ENCODE measurements at regions not wholly inside any gene's neighbourhood (a gene's known extent, or its start where the extent isn't known, plus 50 kb on each side); places are given as distances from the start of the nearest gene placed in this dataset.
"Not testable (repeated sequence)": the region's sequence is repeated elsewhere in the genome, so short reads cannot be mapped to it uniquely, and the experiment has no call there.

GRCh38 chr2:90105142-90105541, 1413.7 kb downstream of the RPIA start:
- TF ChIP-seq, protein P1, sequence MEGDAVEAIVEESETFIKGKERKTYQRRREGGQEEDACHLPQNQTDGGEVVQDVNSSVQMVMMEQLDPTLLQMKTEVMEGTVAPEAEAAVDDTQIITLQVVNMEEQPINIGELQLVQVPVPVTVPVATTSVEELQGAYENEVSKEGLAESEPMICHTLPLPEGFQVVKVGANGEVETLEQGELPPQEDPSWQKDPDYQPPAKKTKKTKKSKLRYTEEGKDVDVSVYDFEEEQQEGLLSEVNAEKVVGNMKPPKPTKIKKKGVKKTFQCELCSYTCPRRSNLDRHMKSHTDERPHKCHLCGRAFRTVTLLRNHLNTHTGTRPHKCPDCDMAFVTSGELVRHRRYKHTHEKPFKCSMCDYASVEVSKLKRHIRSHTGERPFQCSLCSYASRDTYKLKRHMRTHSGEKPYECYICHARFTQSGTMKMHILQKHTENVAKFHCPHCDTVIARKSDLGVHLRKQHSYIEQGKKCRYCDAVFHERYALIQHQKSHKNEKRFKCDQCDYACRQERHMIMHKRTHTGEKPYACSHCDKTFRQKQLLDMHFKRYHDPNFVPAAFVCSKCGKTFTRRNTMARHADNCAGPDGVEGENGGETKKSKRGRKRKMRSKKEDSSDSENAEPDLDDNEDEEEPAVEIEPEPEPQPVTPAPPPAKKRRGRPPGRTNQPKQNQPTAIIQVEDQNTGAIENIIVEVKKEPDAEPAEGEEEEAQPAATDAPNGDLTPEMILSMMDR (IDR thresholded peaks at IDR 0.05), result not testable (repeated sequence)
- TF ChIP-seq EZH2, EZH2phosphoT487 (IDR thresholded peaks at IDR 0.05): not testable (repeated sequence)
